ENCODE measurements at regions not wholly inside any gene's neighbourhood (a gene's known extent, or its start where the extent isn't known, plus 50 kb on each side); places are given as distances from the start of the nearest gene placed in this dataset.

DNA sequence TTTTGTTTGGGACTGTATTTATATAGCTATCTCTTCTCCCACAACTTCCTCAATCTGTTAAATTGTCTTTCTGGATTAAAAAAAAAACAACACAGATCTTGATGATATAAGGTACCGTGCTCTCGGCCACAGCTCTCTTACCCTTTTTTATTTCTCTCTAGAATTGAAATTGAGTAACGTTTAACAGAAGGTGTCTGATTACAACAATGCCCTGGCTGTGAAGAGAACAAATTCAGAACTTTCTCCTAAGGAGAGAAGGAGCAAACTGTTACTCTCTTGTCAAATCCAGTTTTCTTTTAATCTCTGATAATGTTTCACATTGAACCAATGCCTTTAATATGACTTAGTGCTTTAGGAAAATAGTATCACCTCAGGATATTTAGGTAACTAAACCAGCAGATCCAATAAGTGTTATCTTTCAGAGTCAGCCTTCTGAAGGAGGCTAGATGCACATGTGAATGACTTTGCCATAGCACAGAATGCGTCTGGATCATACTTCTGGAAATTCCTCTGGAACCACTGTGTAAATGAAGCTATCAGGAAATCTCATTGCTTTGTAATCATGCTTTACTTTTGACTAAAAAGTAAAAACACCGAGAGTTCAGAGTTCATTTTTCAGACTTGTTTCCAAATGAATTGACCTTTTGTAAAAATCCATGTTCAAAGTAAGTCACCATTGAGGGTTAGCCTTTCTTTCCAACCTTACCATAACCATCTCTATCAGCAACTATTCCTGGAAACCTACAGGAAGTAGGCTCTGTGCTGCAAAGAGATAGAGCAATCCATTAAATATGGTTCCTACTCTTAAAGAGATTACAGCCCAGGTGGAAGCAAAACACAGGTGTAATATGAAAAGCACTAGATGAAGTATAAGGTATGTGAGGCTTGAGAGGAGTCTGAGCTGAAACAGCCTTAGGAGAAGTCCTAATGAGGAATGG lies 147.0 kb upstream of the OSR1 start:
- no peak for TF ChIP-seq POLR2A (IDR thresholded peaks at IDR 0.05)
- TF ChIP-seq, protein P1, sequence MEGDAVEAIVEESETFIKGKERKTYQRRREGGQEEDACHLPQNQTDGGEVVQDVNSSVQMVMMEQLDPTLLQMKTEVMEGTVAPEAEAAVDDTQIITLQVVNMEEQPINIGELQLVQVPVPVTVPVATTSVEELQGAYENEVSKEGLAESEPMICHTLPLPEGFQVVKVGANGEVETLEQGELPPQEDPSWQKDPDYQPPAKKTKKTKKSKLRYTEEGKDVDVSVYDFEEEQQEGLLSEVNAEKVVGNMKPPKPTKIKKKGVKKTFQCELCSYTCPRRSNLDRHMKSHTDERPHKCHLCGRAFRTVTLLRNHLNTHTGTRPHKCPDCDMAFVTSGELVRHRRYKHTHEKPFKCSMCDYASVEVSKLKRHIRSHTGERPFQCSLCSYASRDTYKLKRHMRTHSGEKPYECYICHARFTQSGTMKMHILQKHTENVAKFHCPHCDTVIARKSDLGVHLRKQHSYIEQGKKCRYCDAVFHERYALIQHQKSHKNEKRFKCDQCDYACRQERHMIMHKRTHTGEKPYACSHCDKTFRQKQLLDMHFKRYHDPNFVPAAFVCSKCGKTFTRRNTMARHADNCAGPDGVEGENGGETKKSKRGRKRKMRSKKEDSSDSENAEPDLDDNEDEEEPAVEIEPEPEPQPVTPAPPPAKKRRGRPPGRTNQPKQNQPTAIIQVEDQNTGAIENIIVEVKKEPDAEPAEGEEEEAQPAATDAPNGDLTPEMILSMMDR (IDR thresholded peaks at IDR 0.05) = no peak
